GM18858 (cell line): ENCODE measurements at regions not wholly inside any gene's neighbourhood (a gene's known extent, or its start where the extent isn't known, plus 50 kb on each side); places are given as distances from the start of the nearest gene placed in this dataset.

Experiments
- ATAC-seq: cut with Tn5 transposase; IDR thresholded peaks from one replicate; pipeline ENCODE4 v1.9.1; 2021; ENCODE audit not compliant: unreplicated experiment

DNA sequence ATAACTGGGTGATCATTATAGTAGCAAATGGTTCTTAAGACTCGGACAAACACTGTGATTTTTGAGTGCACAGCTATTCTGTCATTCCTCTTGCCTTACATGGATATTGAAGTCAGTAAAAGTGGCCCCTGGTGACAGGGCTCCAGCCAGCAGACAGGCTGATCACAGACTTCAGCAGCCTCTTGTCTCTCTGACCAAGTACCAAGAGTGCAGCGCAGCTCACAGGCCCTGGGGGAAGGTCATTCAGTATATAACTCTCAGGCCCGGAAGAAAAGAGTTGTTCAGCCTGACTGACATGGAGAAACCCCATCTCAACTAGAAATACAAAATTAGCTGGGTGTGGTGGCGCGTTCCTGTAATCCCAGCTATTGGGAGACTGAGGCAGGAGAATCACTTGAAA, 202.6 kb downstream of the HRH4 start:
- no peak for ATAC-seq

GRCh38 chr18:24669015-24669414, 208.6 kb downstream of the HRH4 start:
- ATAC-seq, result no peak

DNA sequence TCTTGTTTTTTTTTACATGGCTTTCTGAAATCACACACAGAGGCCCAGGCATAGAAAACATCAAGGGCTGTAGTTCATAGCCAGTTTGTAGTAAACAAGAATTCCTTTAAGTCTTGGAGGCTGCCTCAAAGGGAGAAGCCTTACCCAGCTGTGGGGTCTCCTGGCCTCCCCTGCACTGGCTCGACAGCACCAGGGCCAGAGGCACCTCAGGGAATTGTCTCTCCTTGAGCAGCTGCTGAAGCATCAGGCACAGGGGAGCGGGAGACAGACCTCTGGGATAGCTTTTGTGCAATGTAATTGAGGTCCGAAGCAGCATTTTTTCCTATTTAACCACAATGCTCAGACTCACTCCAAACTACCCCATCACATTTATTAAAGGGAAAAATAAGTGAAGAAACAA, 209.1 kb downstream of the HRH4 start:
- no peak for ATAC-seq

DNA sequence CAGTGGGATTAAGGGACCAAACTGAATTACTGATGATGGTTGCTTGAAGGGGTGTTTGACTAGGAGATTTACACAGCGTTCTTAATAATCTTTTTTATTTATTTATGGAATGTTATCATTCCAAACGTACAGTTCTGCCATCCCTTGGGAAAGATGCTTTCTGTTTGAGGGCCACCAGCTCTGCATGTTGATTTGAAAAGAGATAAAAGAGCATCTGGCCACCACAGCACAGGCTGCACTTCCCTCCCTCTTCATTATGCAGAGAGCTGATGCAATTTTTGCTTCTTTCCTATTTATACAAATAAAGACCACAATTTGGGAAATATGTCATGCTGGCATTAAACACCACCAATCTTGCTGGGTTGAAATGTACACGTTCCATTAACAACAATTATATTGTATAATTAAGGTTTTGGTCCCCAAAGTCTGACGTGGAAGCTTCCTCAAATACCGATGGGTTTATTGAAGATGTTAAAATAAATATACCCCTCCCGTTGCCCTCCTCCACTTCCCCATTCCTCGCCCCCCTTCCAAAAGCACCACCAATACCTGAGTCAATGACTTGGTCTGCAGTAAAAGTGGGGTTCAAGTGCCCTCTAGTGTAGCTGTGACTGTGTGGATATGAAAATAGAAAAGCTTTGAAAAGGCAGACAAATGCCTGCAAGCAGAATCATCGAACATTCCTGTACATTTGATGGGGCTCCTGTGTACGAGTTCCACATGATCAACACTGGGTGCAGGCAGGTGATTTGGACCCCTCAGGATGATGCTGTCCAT, 211.9 kb downstream of the HRH4 start:
- ATAC-seq, result no peak

DNA sequence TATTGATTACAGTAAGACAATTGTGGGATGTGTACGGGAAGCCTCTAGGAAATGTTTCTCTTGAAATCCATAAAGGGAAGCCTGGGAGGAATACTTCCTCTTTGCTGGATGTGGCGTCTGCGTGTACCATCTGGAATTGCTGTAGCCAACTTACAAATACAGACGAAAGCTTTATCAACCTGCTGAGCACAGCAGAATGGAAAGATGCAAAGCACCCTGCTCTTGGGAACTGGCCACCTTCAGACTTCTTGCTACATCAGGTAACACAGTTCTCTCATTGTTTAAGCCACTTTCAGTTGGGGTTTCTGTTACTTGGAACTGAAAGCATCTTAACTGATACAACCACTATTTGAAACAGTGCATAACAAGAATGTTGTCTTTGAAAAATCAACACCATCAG, 213.8 kb downstream of the HRH4 start:
- ATAC-seq, result no peak

DNA sequence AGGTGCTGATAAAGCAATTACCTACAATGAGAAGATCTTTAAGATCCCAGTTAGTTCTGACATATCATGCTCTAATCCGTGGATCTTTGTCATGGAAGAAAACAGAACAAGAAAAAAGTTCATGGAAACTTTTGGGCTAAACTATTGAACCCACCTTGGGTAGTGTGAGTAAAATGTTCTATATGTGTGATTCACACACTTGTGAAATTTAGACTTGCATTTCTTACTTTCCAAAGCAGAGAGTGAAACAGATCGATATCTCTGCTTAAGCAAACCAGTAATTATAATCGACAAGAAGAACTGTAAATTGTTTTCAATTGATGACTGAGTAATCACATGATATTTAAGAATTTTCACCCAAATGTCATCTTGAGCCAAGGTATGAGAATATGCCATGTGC, 214.2 kb downstream of the HRH4 start:
- ATAC-seq, result no peak

DNA sequence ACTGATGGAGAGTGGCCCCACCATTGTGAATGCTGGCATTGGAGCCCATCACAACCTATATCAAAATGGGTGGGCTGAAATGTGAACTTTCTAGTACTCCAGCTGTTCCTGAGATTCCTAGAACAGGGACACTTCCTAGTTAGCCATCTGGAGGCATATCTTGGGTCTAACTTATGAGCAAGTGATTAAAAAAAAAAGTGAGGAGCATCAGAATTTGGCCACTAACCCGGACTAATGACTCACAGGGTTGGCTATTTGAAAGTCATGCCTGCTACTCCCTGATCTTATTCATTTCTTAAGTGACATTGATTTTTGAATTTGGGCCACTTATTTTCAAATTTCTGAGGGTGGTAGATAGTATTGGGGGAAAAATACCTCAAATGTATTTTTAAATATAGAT, 216.6 kb downstream of the HRH4 start:
- no peak for ATAC-seq

DNA sequence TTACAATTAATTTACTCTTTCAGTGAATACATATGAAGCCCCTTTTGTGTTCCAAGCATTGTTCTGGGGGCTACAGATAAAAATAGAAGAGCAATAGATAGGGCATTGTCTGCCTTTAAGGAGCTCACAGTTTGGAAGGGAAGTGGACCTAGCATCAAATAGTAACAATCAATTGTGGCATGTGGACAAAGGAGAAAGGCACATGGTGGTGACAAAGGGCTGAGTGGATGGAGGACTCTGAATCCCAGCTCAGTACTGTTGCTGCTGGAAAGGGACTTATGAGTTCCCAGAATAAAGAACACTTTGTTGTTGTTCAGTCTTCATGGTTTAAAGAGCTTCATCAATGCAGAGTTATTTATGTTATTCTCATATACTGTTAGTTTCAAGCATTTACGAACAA, 217.7 kb downstream of the HRH4 start:
- ATAC-seq, result no peak

DNA sequence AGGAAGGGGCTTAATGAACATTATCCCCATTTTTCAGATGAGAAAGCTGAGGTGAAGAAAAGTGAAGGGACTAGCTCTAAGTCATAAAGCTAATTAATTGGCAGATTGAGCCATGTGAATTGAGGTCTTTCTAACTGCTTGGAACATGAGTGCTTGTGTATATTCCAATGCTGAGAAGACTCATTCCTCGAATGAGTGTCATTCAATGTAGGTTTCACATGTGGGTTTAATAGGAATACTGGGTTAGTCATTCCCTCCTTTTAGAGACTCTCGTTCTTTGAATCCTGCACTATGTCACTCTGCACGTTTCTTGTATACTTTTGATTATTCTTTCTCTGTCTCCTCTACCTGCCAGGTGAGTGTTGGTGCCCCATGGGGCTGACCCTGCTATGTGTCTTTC, 218.2 kb downstream of the HRH4 start:
- no peak for ATAC-seq

GRCh38 chr18:24679062-24679461, 218.6 kb downstream of the HRH4 start:
- no peak for ATAC-seq

- no peak for ATAC-seq
Observed at GRCh38 chr18:24683925-24684324, 223.5 kb downstream of the HRH4 start.

DNA sequence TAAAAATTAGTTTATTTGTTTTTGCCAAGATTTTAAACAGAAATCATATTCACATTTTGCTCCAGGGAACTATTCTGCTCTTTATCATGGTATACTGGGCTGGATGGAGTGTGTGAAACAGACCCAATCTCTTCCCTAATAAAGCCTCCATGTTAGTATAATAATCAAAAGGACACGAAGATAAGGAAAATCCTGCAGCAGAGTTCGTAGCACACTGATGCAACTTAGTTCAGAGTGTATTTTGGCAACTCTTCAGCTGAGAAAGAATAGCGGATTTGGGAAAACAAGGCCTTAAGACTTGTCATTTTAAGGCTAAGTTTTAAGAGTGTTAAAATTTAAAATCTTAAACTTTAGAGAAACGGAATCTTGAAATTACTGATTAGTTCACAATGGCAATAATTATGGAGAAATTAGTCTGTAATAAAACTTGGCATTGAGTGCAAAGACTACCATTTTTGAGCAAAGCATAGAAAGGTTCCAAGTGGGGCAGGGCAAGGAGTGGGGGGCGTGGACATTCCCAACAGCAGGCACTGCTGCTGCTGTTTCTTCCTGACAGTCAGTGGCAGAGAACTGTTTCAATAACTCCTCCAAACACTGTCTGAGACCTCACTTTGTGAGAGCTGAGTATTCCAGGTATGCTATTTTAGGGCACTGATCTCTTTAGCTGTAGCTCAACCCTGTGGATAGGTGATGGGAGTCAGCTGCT, 225.0 kb downstream of the HRH4 start:
- ATAC-seq, result no peak

- no peak for ATAC-seq
Observed at GRCh38 chr18:24695168-24695567, 234.7 kb downstream of the HRH4 start.

DNA sequence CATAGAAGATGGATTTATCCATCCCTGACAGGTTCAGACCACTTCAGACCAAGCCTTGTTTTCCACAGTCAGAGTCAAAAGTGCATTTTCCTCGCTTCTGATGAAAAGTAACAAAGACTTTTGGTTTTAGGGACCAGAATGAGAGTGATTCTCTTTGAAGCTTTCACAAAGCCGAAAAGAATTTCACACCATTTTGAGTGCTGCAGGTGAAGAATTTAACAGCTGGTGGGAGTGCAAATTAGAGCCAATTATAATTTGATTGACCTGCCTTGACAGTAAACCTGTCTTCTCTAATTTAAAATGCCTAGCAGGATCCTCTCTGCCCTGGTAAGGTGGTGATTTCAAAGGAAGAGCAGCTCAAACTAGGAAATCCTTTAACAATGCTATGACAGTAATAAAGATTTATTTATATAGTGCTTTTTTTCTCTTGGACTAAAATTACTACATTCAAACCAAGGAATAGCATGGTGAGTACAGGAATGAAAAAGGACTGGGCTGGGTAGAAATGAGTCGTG, 241.6 kb downstream of the HRH4 start:
- no peak for ATAC-seq

DNA sequence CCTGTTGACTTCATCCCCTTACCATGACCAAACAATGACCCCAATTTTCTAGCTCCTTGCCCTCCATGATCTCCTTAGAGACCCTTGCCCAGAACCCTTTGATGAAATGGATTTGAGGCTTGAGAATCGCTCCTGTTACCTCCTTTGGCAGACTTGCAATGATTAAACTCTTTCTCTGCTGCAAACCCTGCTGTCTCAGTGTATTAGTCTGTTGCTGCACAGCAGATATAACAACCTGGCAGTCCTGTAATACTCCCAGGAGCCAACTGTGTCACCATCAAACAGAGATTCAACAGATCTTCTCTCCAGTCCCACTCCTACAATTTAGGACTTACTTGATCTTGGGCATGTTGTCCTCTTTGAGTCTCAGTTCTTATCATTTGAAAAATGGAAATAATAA, 242.9 kb downstream of the HRH4 start:
- ATAC-seq, result no peak

DNA sequence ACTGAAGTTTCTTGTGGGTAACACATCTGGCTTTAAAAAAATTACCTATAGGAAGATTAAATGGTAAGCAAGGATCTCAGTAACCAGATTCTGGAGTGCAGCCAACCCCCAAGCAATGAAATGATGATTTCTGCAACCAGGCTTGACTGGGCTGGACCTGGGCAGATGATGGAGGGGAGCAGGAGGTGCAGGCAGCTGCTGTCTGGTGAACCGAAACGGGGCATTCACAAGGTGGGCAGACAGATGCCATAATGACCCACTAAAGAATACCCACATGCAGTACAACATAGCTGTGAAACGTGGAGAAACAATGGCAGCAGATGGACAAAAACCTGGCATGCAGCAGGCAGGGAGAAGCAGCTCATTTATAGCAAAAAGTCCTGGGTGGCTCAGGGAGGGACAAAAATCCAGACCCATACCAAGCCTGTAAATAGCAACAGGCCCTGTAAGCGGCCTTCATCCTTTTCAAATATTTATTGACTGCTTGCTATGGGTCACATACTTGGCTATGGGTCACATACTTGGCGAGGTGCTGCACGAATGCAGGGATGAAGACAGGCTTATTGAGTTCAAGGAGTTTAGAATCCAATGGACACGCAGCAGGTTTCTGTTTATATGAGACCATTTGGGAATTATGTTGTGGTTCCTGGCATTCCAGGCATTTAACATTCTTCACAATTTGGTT, 244.7 kb downstream of the HRH4 start:
- ATAC-seq, result no peak

GRCh38 chr18:24710474-24710873, 250.0 kb downstream of the HRH4 start:
- no peak for ATAC-seq

- no peak for ATAC-seq
Observed at GRCh38 chr18:24719791-24720190, 259.4 kb downstream of the HRH4 start.

GRCh38 chr18:24721388-24721787, 261.0 kb downstream of the HRH4 start:
- no peak for ATAC-seq

GRCh38 chr18:24725644-24726415, 265.4 kb downstream of the HRH4 start:
- no peak for ATAC-seq
